Calu3 (cell line): ENCODE measurements at regions not wholly inside any gene's neighbourhood (a gene's known extent, or its start where the extent isn't known, plus 50 kb on each side); places are given as distances from the start of the nearest gene placed in this dataset.

Source experiments
- BruUV-seq: library from RNA; stranded (reverse); fragments of 400-500 nt; replicated peaks from 2 replicates; lab custom pipeline; 2021; lab: Mats Ljungman, UMichigan
- CTCF ChIA-PET: fragments of 300-600 bp; sonication (Branson Sonifier 250); formaldehyde crosslinking; loops from one replicate; lab custom pipeline; 2022; ENCODE audit warnings: antibody characterized with exemption; lab: Charles Lee
- DNase-seq: peaks from one replicate; pipeline ENCODE4 v3.0.0; 2022
- H3K27ac Mint-ChIP-seq: one replicate; pipeline ENCODE4 v1.8.0; 2022; ENCODE audit warnings: mixed read lengths; ENCODE audit not compliant: unreplicated experiment
- H3K27me3 Mint-ChIP-seq: one replicate; pipeline ENCODE4 v1.8.0; 2022; ENCODE audit warnings: mixed read lengths; ENCODE audit not compliant: unreplicated experiment
- H3K36me3 Mint-ChIP-seq: one replicate; pipeline ENCODE4 v1.8.0; 2022; ENCODE audit warnings: mild to moderate bottlenecking, moderate library complexity, mixed read lengths; ENCODE audit not compliant: insufficient read depth, unreplicated experiment
- H3K4me1 Mint-ChIP-seq: one replicate; pipeline ENCODE4 v1.8.0; 2022; ENCODE audit warnings: mild to moderate bottlenecking, low read depth, mixed read lengths; ENCODE audit not compliant: unreplicated experiment
- H3K4me3 Mint-ChIP-seq: one replicate; pipeline ENCODE4 v1.8.0; 2022; ENCODE audit warnings: mild to moderate bottlenecking, low read depth, moderate library complexity, mixed read lengths; ENCODE audit not compliant: unreplicated experiment
- H3K9me3 Mint-ChIP-seq: one replicate; pipeline ENCODE4 v1.8.0; 2022; ENCODE audit warnings: low read depth, mixed read lengths; ENCODE audit not compliant: unreplicated experiment
- intact Hi-C: fragments of 100-400 bp; cut with micrococcal nuclease; formaldehyde crosslinking; loops from one replicate; pipeline ENCODE4 v1.10.0; 2022; ENCODE audit not compliant: unreplicated experiment
- TF ChIP-seq, protein P1 (sequence below): fragments of 200-600 bp; IDR thresholded peaks from one replicate; pipeline ENCODE4 v1.8.0; 2022; ENCODE audit warnings: antibody characterized with exemption; ENCODE audit not compliant: unreplicated experiment

DNA sequence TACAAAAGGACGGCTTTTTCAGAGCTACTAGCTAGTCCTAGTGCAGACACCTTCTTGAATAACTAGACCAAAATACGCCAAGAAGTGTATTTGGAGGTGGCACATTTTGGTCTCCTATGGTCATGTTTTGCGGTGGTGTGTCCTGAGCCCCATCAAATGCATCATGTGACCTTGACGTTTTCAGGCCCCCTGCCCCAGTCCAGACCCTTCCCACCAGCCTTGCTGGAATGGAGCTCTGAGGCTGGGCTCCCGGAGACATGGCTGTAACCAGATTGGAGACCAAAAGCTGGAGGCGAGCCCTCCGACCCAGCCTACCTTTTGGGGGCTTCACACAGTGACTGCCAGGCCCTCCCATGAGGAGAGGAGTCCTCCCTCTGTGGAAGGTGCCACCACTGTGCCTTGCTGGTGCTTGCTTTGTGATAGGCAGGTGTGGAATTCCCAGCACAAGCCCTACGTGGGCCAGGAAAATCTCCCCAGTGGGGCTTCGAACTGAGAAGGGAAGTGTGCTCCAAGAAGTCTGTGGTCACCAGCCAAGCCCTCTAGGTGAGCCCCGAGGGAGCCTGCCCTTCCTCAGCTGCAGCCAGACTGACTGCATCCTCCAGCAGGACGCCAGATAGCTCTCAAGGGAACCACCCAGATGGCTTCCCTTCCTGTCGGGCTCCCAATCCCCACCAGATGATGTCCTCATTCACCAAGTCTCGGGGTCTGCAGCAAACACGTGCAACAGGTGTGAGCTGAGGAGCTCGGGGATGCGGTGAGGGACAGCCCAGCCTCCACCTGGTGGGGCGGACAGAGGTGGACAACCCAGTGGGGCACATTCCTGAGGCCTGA lies 126.2 kb downstream of the ASB7 start:
- TF ChIP-seq, protein P1, sequence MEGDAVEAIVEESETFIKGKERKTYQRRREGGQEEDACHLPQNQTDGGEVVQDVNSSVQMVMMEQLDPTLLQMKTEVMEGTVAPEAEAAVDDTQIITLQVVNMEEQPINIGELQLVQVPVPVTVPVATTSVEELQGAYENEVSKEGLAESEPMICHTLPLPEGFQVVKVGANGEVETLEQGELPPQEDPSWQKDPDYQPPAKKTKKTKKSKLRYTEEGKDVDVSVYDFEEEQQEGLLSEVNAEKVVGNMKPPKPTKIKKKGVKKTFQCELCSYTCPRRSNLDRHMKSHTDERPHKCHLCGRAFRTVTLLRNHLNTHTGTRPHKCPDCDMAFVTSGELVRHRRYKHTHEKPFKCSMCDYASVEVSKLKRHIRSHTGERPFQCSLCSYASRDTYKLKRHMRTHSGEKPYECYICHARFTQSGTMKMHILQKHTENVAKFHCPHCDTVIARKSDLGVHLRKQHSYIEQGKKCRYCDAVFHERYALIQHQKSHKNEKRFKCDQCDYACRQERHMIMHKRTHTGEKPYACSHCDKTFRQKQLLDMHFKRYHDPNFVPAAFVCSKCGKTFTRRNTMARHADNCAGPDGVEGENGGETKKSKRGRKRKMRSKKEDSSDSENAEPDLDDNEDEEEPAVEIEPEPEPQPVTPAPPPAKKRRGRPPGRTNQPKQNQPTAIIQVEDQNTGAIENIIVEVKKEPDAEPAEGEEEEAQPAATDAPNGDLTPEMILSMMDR: no peak
- H3K27ac Mint-ChIP-seq: no peak overlapping the region
- BruUV-seq: no TSS peak
- CTCF ChIA-PET: interaction anchor here (1.0 to 2.0 kb wide), 2 partner anchors 13 to 32 kb away, joined by 6 read pairs; no protein-coding TSS in a partner anchor
- H3K9me3 Mint-ChIP-seq: no peaks in the 10 kb centered on the region
- H3K4me3 Mint-ChIP-seq: no peak overlapping the region
- no peaks in the 10 kb centered on the region for H3K27me3 Mint-ChIP-seq
- H3K4me1 Mint-ChIP-seq: peaks cover 58% of the 10 kb centered on the region
- H3K36me3 Mint-ChIP-seq: peaks cover 15% of the 10 kb centered on the region
- DNase-seq: no peak
- intact Hi-C loops: no loop called here

DNA sequence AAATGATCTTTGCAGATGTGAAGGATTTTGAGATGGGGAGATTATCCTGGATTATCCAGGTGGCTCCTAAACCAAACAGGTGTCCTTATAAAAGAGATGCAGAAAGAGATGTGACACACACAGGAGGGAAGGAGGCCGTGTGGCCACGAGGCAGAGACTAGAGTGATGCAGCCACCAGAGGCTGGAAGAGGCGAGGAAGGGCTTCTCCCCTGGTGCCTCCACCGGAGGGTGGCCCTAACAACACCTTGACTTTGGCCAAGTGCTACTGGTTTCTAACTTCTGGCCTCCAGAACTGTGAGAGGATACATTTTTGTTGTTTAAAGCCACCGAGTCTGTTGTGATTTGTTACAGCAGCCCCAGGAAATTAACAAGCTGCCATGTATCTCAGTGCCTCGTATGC lies 127.1 kb downstream of the ASB7 start:
- peaks cover 13% of the 10 kb centered on the region for H3K36me3 Mint-ChIP-seq
- H3K4me1 Mint-ChIP-seq: peaks cover 63% of the 10 kb centered on the region
- no peak for DNase-seq
- TF ChIP-seq, protein P1: no peak
- intact Hi-C loops: no loop called here
- no TSS peak for BruUV-seq
- no peak overlapping the region for H3K27ac Mint-ChIP-seq
- H3K4me3 Mint-ChIP-seq: no peak overlapping the region
- H3K9me3 Mint-ChIP-seq: peaks cover 2% of the 10 kb centered on the region
- CTCF ChIA-PET: no interaction called here
- H3K27me3 Mint-ChIP-seq: no peaks in the 10 kb centered on the region

DNA sequence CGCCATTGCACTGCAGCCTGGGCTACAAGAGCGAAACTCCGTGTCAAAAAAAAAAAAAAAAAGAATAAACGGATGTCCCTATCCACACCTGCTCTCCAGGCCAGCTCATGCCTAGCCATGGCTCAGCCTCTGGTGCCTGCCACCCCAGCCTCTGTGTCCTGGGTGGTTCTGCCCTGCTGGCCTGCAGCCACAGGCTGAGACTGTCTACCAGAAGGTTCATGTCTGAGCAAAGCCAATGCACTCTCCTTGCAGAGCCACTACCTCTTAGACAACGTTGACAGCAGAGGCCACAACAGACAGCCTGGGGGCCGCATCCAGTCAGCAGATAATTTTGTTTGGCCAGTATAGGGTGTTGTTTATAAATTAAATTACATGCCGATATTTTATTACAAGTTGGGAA lies 127.7 kb downstream of the ASB7 start:
- intact Hi-C loops: no loop called here
- CTCF ChIA-PET: no interaction called here

DNA sequence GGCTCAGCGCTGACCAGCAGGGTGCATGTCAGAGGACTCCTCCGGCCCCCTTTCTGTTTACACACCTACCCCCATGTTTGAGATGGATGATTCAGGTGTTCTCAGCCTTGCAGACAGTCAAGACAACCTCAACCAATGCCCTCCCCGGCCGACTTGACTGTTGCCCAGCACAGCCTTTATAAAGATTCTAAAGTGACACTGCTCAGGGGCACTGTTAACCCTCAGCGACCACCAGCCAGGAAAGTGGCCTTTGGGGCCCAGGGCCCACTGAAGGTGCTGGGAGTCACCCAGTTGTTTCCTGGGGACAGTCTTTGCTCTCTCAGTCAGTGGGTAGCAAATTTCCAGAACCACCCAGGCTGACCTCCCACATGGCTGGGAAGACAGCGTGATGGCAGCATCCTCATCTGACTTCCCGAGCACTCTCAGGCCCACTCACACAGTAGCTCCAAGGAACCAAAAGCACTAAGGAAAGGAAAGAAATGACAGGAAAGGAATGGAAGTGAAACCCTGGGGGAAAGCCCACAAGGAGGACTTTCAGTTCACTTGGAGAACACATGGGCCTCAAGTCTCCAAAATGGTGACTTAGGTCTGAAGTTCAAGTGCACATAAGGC lies 128.4 kb downstream of the ASB7 start:
- Mint-ChIP-seq H3K36me3 (peaks cover 13% of the 10 kb centered on the region), H3K9me3 (peaks cover 2% of the 10 kb centered on the region), H3K27ac (no peak overlapping the region), H3K27me3 (no peaks in the 10 kb centered on the region), H3K4me1 (peaks cover 53% of the 10 kb centered on the region), H3K4me3 (no peak overlapping the region)
- no TSS peak for BruUV-seq
- intact Hi-C loops: no loop called here
- TF ChIP-seq, protein P1: no peak
- no peak for DNase-seq
- CTCF ChIA-PET: no interaction called here

More for the DNA sequence above, 127.7 kb downstream of the ASB7 start:
- peaks cover 13% of the 10 kb centered on the region for H3K36me3 Mint-ChIP-seq
- no peak overlapping the region for H3K4me3 Mint-ChIP-seq
- TF ChIP-seq, protein P1: no peak
- no peak overlapping the region for H3K27ac Mint-ChIP-seq
- H3K4me1 Mint-ChIP-seq: peaks cover 59% of the 10 kb centered on the region
- no peaks in the 10 kb centered on the region for H3K27me3 Mint-ChIP-seq
- no peak for DNase-seq
- BruUV-seq: no TSS peak
- H3K9me3 Mint-ChIP-seq: peaks cover 2% of the 10 kb centered on the region
